ENCODE measurements at regions not wholly inside any gene's neighbourhood (a gene's known extent, or its start where the extent isn't known, plus 50 kb on each side); places are given as distances from the start of the nearest gene placed in this dataset.

DNA sequence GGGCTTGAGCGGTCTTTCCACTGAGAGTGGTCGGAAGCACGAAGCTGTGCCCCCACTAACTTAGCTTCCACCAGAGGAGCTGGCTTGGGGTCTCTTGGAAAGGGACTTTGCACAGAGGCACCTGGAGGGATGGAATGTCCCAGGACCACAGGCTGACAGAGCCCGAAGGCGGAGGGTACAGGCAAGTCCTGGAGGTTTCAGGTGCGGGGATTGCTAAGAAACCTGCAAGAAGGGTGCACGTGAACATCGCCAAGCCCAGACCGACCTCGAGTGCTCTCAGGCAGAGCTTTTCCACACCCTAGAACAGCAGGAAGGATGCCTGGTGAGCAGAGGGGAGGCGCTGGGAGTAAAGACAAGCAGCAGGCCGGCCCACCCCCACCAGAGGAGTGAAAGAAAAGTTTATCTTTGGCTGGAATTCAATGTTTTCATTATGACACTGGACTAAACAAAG is 61.6 kb downstream of the SERPINA3 start (continued):
- TF ChIP-seq, protein P1, sequence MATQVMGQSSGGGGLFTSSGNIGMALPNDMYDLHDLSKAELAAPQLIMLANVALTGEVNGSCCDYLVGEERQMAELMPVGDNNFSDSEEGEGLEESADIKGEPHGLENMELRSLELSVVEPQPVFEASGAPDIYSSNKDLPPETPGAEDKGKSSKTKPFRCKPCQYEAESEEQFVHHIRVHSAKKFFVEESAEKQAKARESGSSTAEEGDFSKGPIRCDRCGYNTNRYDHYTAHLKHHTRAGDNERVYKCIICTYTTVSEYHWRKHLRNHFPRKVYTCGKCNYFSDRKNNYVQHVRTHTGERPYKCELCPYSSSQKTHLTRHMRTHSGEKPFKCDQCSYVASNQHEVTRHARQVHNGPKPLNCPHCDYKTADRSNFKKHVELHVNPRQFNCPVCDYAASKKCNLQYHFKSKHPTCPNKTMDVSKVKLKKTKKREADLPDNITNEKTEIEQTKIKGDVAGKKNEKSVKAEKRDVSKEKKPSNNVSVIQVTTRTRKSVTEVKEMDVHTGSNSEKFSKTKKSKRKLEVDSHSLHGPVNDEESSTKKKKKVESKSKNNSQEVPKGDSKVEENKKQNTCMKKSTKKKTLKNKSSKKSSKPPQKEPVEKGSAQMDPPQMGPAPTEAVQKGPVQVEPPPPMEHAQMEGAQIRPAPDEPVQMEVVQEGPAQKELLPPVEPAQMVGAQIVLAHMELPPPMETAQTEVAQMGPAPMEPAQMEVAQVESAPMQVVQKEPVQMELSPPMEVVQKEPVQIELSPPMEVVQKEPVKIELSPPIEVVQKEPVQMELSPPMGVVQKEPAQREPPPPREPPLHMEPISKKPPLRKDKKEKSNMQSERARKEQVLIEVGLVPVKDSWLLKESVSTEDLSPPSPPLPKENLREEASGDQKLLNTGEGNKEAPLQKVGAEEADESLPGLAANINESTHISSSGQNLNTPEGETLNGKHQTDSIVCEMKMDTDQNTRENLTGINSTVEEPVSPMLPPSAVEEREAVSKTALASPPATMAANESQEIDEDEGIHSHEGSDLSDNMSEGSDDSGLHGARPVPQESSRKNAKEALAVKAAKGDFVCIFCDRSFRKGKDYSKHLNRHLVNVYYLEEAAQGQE (IDR thresholded peaks at IDR 0.05), result no peak
- no peak for TF ChIP-seq FOXA1 (IDR thresholded peaks at IDR 0.05)
